VCaP (cell line): ENCODE measurements at regions not wholly inside any gene's neighbourhood (a gene's known extent, or its start where the extent isn't known, plus 50 kb on each side); places are given as distances from the start of the nearest gene placed in this dataset.

Experiments used
- H3K27ac ChIP-seq: fragments of 450-650 bp; 2 replicates; pipeline ENCODE4 v1.5.1; 2017
- CTCF ChIP-seq: fragments of 450-650 bp; conservative IDR thresholded peaks from 2 replicates; pipeline ENCODE4 v1.5.1; 2017; ENCODE audit warnings: mild to moderate bottlenecking, moderate library complexity

GRCh38 chr12:107164392-107164791 is 71.0 kb upstream of the CRY1 start:
- no peak for TF ChIP-seq CTCF
- no peak overlapping the region for H3K27ac ChIP-seq

GRCh38 chr12:107165581-107165980 is 72.2 kb upstream of the CRY1 start:
- H3K27ac ChIP-seq = no peak overlapping the region
- no peak for TF ChIP-seq CTCF

GRCh38 chr12:107167756-107168155 is 74.4 kb upstream of the CRY1 start:
- TF ChIP-seq CTCF = no peak
- H3K27ac ChIP-seq = no peak overlapping the region

GRCh38 chr12:107169200-107169599 is 75.9 kb upstream of the CRY1 start:
- H3K27ac ChIP-seq = no peak overlapping the region
- no peak for TF ChIP-seq CTCF

- no peak for TF ChIP-seq CTCF
- no peak overlapping the region for H3K27ac ChIP-seq
Measured at GRCh38 chr12:107178776-107179175, 85.4 kb upstream of the CRY1 start.

- no peak for TF ChIP-seq CTCF
- H3K27ac ChIP-seq = no peak overlapping the region
Measured at GRCh38 chr12:107179871-107180270, 86.5 kb upstream of the CRY1 start.

GRCh38 chr12:107180272-107180671 is 86.9 kb upstream of the CRY1 start:
- no peak for TF ChIP-seq CTCF

More at GRCh38 chr12:107180272-107180671, 86.9 kb upstream of the CRY1 start:
- H3K27ac ChIP-seq = no peak overlapping the region
